Calu3 (cell line): ENCODE measurements at regions not wholly inside any gene's neighbourhood (a gene's known extent, or its start where the extent isn't known, plus 50 kb on each side); places are given as distances from the start of the nearest gene placed in this dataset.
A peak's percentile ranks its signal among the peaks of the same experiment; 100 is the strongest.

ENCODE experiments used
- BruUV-seq: library from RNA; stranded (reverse); fragments of 400-500 nt; replicated peaks from 2 replicates; lab custom pipeline; 2021; lab: Mats Ljungman, UMichigan
- CTCF ChIA-PET: fragments of 300-600 bp; sonication (Branson Sonifier 250); formaldehyde crosslinking; loops from one replicate; lab custom pipeline; 2022; ENCODE audit warnings: antibody characterized with exemption; lab: Charles Lee
- DNase-seq: peaks from one replicate; pipeline ENCODE4 v3.0.0; 2022
- H3K27ac Mint-ChIP-seq: one replicate; pipeline ENCODE4 v1.8.0; 2022; ENCODE audit warnings: mixed read lengths; ENCODE audit not compliant: unreplicated experiment
- H3K27me3 Mint-ChIP-seq: one replicate; pipeline ENCODE4 v1.8.0; 2022; ENCODE audit warnings: mixed read lengths; ENCODE audit not compliant: unreplicated experiment
- H3K36me3 Mint-ChIP-seq: one replicate; pipeline ENCODE4 v1.8.0; 2022; ENCODE audit warnings: mild to moderate bottlenecking, moderate library complexity, mixed read lengths; ENCODE audit not compliant: insufficient read depth, unreplicated experiment
- H3K4me1 Mint-ChIP-seq: one replicate; pipeline ENCODE4 v1.8.0; 2022; ENCODE audit warnings: mild to moderate bottlenecking, low read depth, mixed read lengths; ENCODE audit not compliant: unreplicated experiment
- H3K4me3 Mint-ChIP-seq: one replicate; pipeline ENCODE4 v1.8.0; 2022; ENCODE audit warnings: mild to moderate bottlenecking, low read depth, moderate library complexity, mixed read lengths; ENCODE audit not compliant: unreplicated experiment
- H3K9me3 Mint-ChIP-seq: one replicate; pipeline ENCODE4 v1.8.0; 2022; ENCODE audit warnings: low read depth, mixed read lengths; ENCODE audit not compliant: unreplicated experiment
- CTCF ChIP-seq: fragments of 200-600 bp; IDR thresholded peaks from one replicate; pipeline ENCODE4 v1.8.0; 2022; ENCODE audit warnings: antibody characterized with exemption; ENCODE audit not compliant: unreplicated experiment
- intact Hi-C: fragments of 100-400 bp; cut with micrococcal nuclease; formaldehyde crosslinking; loops from one replicate; pipeline ENCODE4 v1.10.0; 2022; ENCODE audit not compliant: unreplicated experiment

- H3K36me3 Mint-ChIP-seq: no peaks in the 10 kb centered on the region
- peaks cover 93% of the 10 kb centered on the region for H3K27me3 Mint-ChIP-seq
- H3K9me3 Mint-ChIP-seq: no peaks in the 10 kb centered on the region
- H3K4me3 Mint-ChIP-seq: no peak overlapping the region
- TF ChIP-seq CTCF: no peak
- H3K27ac Mint-ChIP-seq: no peak overlapping the region
- intact Hi-C loops: no loop called here
- DNase-seq: no peak
- CTCF ChIA-PET: no interaction called here
- H3K4me1 Mint-ChIP-seq: no peaks in the 10 kb centered on the region
- no TSS peak for BruUV-seq
Measured at GRCh38 chr1:30241681-30242080, 481.7 kb downstream of the MATN1 start.

GRCh38 chr1:30234091-30234490 lies 489.3 kb downstream of the MATN1 start:
- Mint-ChIP-seq H3K4me1 (no peaks in the 10 kb centered on the region), H3K9me3 (no peaks in the 10 kb centered on the region), H3K27ac (no peak overlapping the region), H3K27me3 (peaks cover 82% of the 10 kb centered on the region), H3K4me3 (no peak overlapping the region), H3K36me3 (no peaks in the 10 kb centered on the region)
- no TSS peak for BruUV-seq
- DNase-seq: no peak
- intact Hi-C loops: no loop called here
- no peak for TF ChIP-seq CTCF
- CTCF ChIA-PET: no interaction called here

- peaks cover 82% of the 10 kb centered on the region for H3K27me3 Mint-ChIP-seq
- CTCF ChIA-PET: interaction anchor here (0.7 kb wide), 1 partner anchor 20 kb away, joined by 4 read pairs; no protein-coding TSS in a partner anchor
- peak; percentile 72 for TF ChIP-seq CTCF
- BruUV-seq: no TSS peak
- no peak overlapping the region for H3K27ac Mint-ChIP-seq
- H3K9me3 Mint-ChIP-seq: no peaks in the 10 kb centered on the region
- H3K4me3 Mint-ChIP-seq: no peak overlapping the region
- intact Hi-C loops: no loop called here
- no peaks in the 10 kb centered on the region for H3K36me3 Mint-ChIP-seq
- DNase-seq: peak; percentile 44
- no peaks in the 10 kb centered on the region for H3K4me1 Mint-ChIP-seq
Measured at GRCh38 chr1:30232288-30232899, 491.0 kb downstream of the MATN1 start.

GRCh38 chr1:30229960-30230359 lies 493.4 kb downstream of the MATN1 start:
- Mint-ChIP-seq H3K4me3 (no peak overlapping the region), H3K27ac (no peak overlapping the region), H3K27me3 (peaks cover 84% of the 10 kb centered on the region), H3K4me1 (no peaks in the 10 kb centered on the region), H3K36me3 (no peaks in the 10 kb centered on the region), H3K9me3 (no peaks in the 10 kb centered on the region)
- CTCF ChIA-PET: no interaction called here
- DNase-seq: no peak
- intact Hi-C loops: no loop called here
- TF ChIP-seq CTCF: no peak
- BruUV-seq: no TSS peak
